ENCODE measurements at regions not wholly inside any gene's neighbourhood (a gene's known extent, or its start where the extent isn't known, plus 50 kb on each side); places are given as distances from the start of the nearest gene placed in this dataset.

- TF ChIP-seq ZNF274 (IDR thresholded peaks at IDR 0.05; ENCODE audit: low read depth, low read length) (no peak), YY1 (IDR thresholded peaks at IDR 0.05; ENCODE audit: insufficient read depth, insufficient read length) (no peak)
Measured at GRCh38 chr7:142513178-142513955, 235.9 kb upstream of the PRSS1 start.
